ENCODE measurements at regions not wholly inside any gene's neighbourhood (a gene's known extent, or its start where the extent isn't known, plus 50 kb on each side); places are given as distances from the start of the nearest gene placed in this dataset.
A peak's percentile ranks its signal among the peaks of the same experiment; 100 is the strongest.

- DNase-seq, result no peak
Measured at GRCh38 chr6:113392551-113393055, 464.5 kb upstream of the MARCKS start.

GRCh38 chr6:113394216-113394615, 462.9 kb upstream of the MARCKS start:
- DNase-seq, result no peak

- no peak for DNase-seq
Measured at GRCh38 chr6:113394729-113395128, 462.4 kb upstream of the MARCKS start.

- DNase-seq, result no peak
Measured at GRCh38 chr6:113396730-113397129, 460.4 kb upstream of the MARCKS start.

- peak; percentile 90 for DNase-seq
Measured at GRCh38 chr6:113397236-113397635, 459.9 kb upstream of the MARCKS start.

- DNase-seq, result peak; percentile 28
Measured at GRCh38 chr6:113401231-113401630, 455.9 kb upstream of the MARCKS start.

- no peak for DNase-seq
Measured at GRCh38 chr6:113402544-113402943, 454.6 kb upstream of the MARCKS start.

- DNase-seq, result peak; percentile 26
Measured at GRCh38 chr6:113403966-113404595, 453.1 kb upstream of the MARCKS start.

- no peak for DNase-seq
Measured at GRCh38 chr6:113405326-113406047, 451.7 kb upstream of the MARCKS start.

GRCh38 chr6:113406048-113406695, 451.0 kb upstream of the MARCKS start:
- no peak for DNase-seq

GRCh38 chr6:113411011-113411410, 446.1 kb upstream of the MARCKS start:
- DNase-seq, result no peak

GRCh38 chr6:113412589-113413357, 444.4 kb upstream of the MARCKS start:
- DNase-seq, result peak; percentile 42

- peak; percentile 88 for DNase-seq
Measured at GRCh38 chr6:113414511-113414910, 442.6 kb upstream of the MARCKS start.

GRCh38 chr6:113416170-113416569, 441.0 kb upstream of the MARCKS start:
- peak; percentile 79 for DNase-seq

- no peak for DNase-seq
Measured at GRCh38 chr6:113420290-113420689, 436.9 kb upstream of the MARCKS start.

- DNase-seq, result no peak
Measured at GRCh38 chr6:113421997-113422396, 435.1 kb upstream of the MARCKS start.

- DNase-seq, result no peak
Measured at GRCh38 chr6:113423956-113424355, 433.2 kb upstream of the MARCKS start.

GRCh38 chr6:113425977-113426660, 431.0 kb upstream of the MARCKS start:
- DNase-seq, result no peak

GRCh38 chr6:113427617-113428016, 429.5 kb upstream of the MARCKS start:
- no peak for DNase-seq

GRCh38 chr6:113428702-113429101, 428.4 kb upstream of the MARCKS start:
- peak; percentile 20 for DNase-seq

GRCh38 chr6:113432521-113433334, 424.4 kb upstream of the MARCKS start:
- peak; percentile 53 for DNase-seq

Measured in fibroblast of skin of abdomen (primary cell).